IMR-90 (cell line): ENCODE measurements at regions not wholly inside any gene's neighbourhood (a gene's known extent, or its start where the extent isn't known, plus 50 kb on each side); places are given as distances from the start of the nearest gene placed in this dataset.

Source experiments
- ATAC-seq: fragments of 200-7000 bp; cut with Tn5 transposase; 2 replicates; pipeline ENCODE4 v1.9.1; 2020; ENCODE audit warnings: low read depth, mild to moderate bottlenecking, moderate library complexity
- BruUV-seq: library from RNA; stranded (reverse); fragments of 400-500 nt; replicated peaks from 2 replicates; lab custom pipeline; 2021; lab: Mats Ljungman, UMichigan
- CTCF ChIA-PET: fragments of 300-600 bp; formaldehyde crosslinking; extraction: SDS; loops from one replicate; lab custom pipeline; 2021; ENCODE audit warnings: antibody characterized with exemption; lab: Yijun Ruan, JAX
- POLR2A ChIA-PET: fragments of 300-600 bp; sonication (Branson Sonifier 250); formaldehyde crosslinking; loops from one replicate; lab custom pipeline; 2022; ENCODE audit warnings: antibody characterized with exemption; ENCODE audit not compliant: unreplicated experiment; lab: Charles Lee
- DNase-seq: peaks from one replicate; pipeline ENCODE4 v3.0.0; 2013
- H2AFZ ChIP-seq: replicated peaks from 2 replicates; pipeline ENCODE3; 2013; ENCODE audit warnings: low read length, mild to moderate bottlenecking; ENCODE audit not compliant: poor library complexity
- H2AK5ac ChIP-seq: 2 replicates; pipeline ENCODE4 v1.6.1; 2013; ENCODE audit warnings: low read depth, low read length, inconsistent platforms
- H2AK9ac ChIP-seq: replicated peaks from 2 replicates; pipeline ENCODE3; 2013; ENCODE audit warnings: mild to moderate bottlenecking, low read depth, low read length, moderate library complexity; ENCODE audit not compliant: poor library complexity
- H2BK120ac ChIP-seq: 2 replicates; pipeline ENCODE4 v1.6.1; 2013; ENCODE audit warnings: low read depth, low read length, inconsistent platforms
- H2BK15ac ChIP-seq: 3 replicates; pipeline ENCODE4 v1.6.1; 2013; ENCODE audit warnings: low read depth, low read length, inconsistent platforms
- H2BK20ac ChIP-seq: 2 replicates; pipeline ENCODE4 v1.6.1; 2013; ENCODE audit warnings: low read depth, mild to moderate bottlenecking, inconsistent platforms, low read length, moderate library complexity
- H2BK5ac ChIP-seq: 2 replicates; pipeline ENCODE4 v1.6.1; 2013; ENCODE audit warnings: mild to moderate bottlenecking, low read depth, low read length, inconsistent platforms; ENCODE audit not compliant: poor library complexity, severe bottlenecking
- H3K14ac ChIP-seq: replicated peaks from 2 replicates; pipeline ENCODE4 v1.6.1; 2013; ENCODE audit warnings: low read depth, low read length, inconsistent platforms
- H3K18ac ChIP-seq: 2 replicates; pipeline ENCODE4 v1.6.1; 2013; ENCODE audit warnings: low read depth, low read length, control low read depth
- H3K23ac ChIP-seq: 2 replicates; pipeline ENCODE4 v1.6.1; 2013; ENCODE audit warnings: low read depth, low read length, inconsistent platforms
- H3K27ac ChIP-seq: 2 replicates; pipeline ENCODE4 v1.5.1; 2013; ENCODE audit warnings: mild to moderate bottlenecking, control low read depth, low read length; ENCODE audit not compliant: insufficient read depth
- H3K27me3 ChIP-seq: 2 replicates; pipeline ENCODE4 v1.6.1; 2013; ENCODE audit warnings: low read length; ENCODE audit not compliant: control insufficient read depth, insufficient read depth
- H3K36me3 ChIP-seq: 2 replicates; pipeline ENCODE4 v1.6.1; 2013; ENCODE audit warnings: low read length, mixed read lengths; ENCODE audit not compliant: control insufficient read depth, insufficient read depth
- H3K4ac ChIP-seq: 2 replicates; pipeline ENCODE4 v1.6.1; 2013; ENCODE audit warnings: low read depth, low read length, inconsistent platforms
- H3K4me1 ChIP-seq: 2 replicates; pipeline ENCODE4 v1.6.1; 2013; ENCODE audit warnings: low read length, mixed read lengths; ENCODE audit not compliant: control insufficient read depth, insufficient read depth
- H3K4me2 ChIP-seq: 2 replicates; pipeline ENCODE4 v1.6.1; 2013; ENCODE audit warnings: low read depth, mild to moderate bottlenecking, control low read depth, low read length, moderate library complexity
- H3K4me3 ChIP-seq: 2 replicates; pipeline ENCODE4 v1.5.1; 2013; ENCODE audit warnings: low read depth, mild to moderate bottlenecking, control low read depth, low read length, moderate library complexity; ENCODE audit not compliant: insufficient read depth
- H3K56ac ChIP-seq: 2 replicates; pipeline ENCODE4 v1.6.1; 2013; ENCODE audit warnings: low read length, inconsistent platforms; ENCODE audit not compliant: insufficient read depth; ENCODE audit errors: extremely low read depth
- H3K79me1 ChIP-seq, 2 experiments: 2 replicates each; pipeline ENCODE4 v1.6.1; 2013; ENCODE audit warnings: low read length in 2 of 2, inconsistent platforms in 1 of 2, low read depth in 1 of 2
- H3K9ac ChIP-seq: 2 replicates; pipeline ENCODE4 v1.6.1; 2013; ENCODE audit warnings: low read depth, low read length, control low read depth
- H3K9me1 ChIP-seq: 2 replicates; pipeline ENCODE4 v1.6.1; 2013; ENCODE audit warnings: low read length, inconsistent platforms; ENCODE audit not compliant: insufficient read depth
- H3K9me3 ChIP-seq: 2 replicates; pipeline ENCODE4 v1.6.1; 2013; ENCODE audit warnings: low read length; ENCODE audit not compliant: control insufficient read depth, insufficient read depth
- H4K20me1 ChIP-seq: 2 replicates; pipeline ENCODE4 v1.6.1; 2013; ENCODE audit warnings: low read length, inconsistent platforms; ENCODE audit not compliant: insufficient read depth
- H4K5ac ChIP-seq: 2 replicates; pipeline ENCODE4 v1.6.1; 2013; ENCODE audit warnings: mild to moderate bottlenecking, low read depth, low read length, control low read depth
- H4K8ac ChIP-seq, 2 experiments: 2 replicates each; pipeline ENCODE4 v1.6.1; 2013; ENCODE audit warnings: low read depth in 2 of 2, low read length in 2 of 2, control low read depth in 1 of 2, inconsistent platforms in 1 of 2
- H4K91ac ChIP-seq: 2 replicates; pipeline ENCODE4 v1.6.1; 2013; ENCODE audit warnings: low read depth, low read length, inconsistent platforms; ENCODE audit not compliant: insufficient read depth
- BHLHE40 ChIP-seq: fragments of 150-350 bp; IDR thresholded peaks from 2 replicates; pipeline ENCODE4 v1.6.1; 2016; ENCODE audit warnings: mild to moderate bottlenecking, low read depth, low read length
- CEBPB ChIP-seq: IDR thresholded peaks from 2 replicates; pipeline ENCODE4 v1.6.1; 2012; ENCODE audit warnings: low read depth, low read length, improper control_type of control experiment
- CHD1 ChIP-seq: IDR thresholded peaks from 2 replicates; pipeline ENCODE4 v1.6.1; 2012; ENCODE audit warnings: low read depth, low read length, improper control_type of control experiment
- CTCF ChIP-seq: conservative IDR thresholded peaks from 2 replicates; pipeline ENCODE4 v1.5.1; 2012; ENCODE audit warnings: mild to moderate bottlenecking, low read depth, low read length, improper control_type of control experiment
- ELK1 ChIP-seq: fragments of 150-350 bp; IDR thresholded peaks from 2 replicates; pipeline ENCODE4 v1.6.1; 2016; ENCODE audit warnings: low read depth, mild to moderate bottlenecking, low read length, moderate library complexity, borderline replicate concordance
- FOS ChIP-seq: fragments of 150-350 bp; IDR thresholded peaks from 2 replicates; pipeline ENCODE4 v1.6.1; 2016; ENCODE audit warnings: low read depth, low read length
- MAFK ChIP-seq: IDR thresholded peaks from 2 replicates; pipeline ENCODE4 v1.6.1; 2012; ENCODE audit warnings: low read depth, low read length, improper control_type of control experiment
- MAZ ChIP-seq: IDR thresholded peaks from 2 replicates; pipeline ENCODE4 v1.6.1; 2012; ENCODE audit warnings: low read depth, mild to moderate bottlenecking, low read length, improper control_type of control experiment, moderate library complexity, borderline replicate concordance
- MXI1 ChIP-seq: IDR thresholded peaks from 2 replicates; pipeline ENCODE4 v1.6.1; 2012; ENCODE audit warnings: low read depth, mild to moderate bottlenecking, low read length, moderate library complexity, borderline replicate concordance
- NFE2L2 ChIP-seq: fragments of 150-350 bp; IDR thresholded peaks from 2 replicates; pipeline ENCODE4 v1.6.1; 2016; ENCODE audit warnings: low read depth, mild to moderate bottlenecking, low read length
- POLR2A ChIP-seq: IDR thresholded peaks from 2 replicates; pipeline ENCODE4 v1.6.1; 2012; ENCODE audit warnings: mild to moderate bottlenecking, low read depth, low read length
- RAD21 ChIP-seq: IDR thresholded peaks from 2 replicates; pipeline ENCODE4 v1.6.1; 2012; ENCODE audit warnings: low read length, improper control_type of control experiment
- RCOR1 ChIP-seq: IDR thresholded peaks from 2 replicates; pipeline ENCODE4 v1.6.1; 2012; ENCODE audit warnings: mild to moderate bottlenecking, low read length, improper control_type of control experiment; ENCODE audit not compliant: insufficient replicate concordance
- RFX5 ChIP-seq: IDR thresholded peaks from 2 replicates; pipeline ENCODE4 v1.8.0; 2012; ENCODE audit warnings: low read depth, mild to moderate bottlenecking, low read length, moderate library complexity
- SMC3 ChIP-seq: fragments of 150-350 bp; IDR thresholded peaks from 2 replicates; pipeline ENCODE4 v1.6.1; 2016; ENCODE audit warnings: low read depth, mild to moderate bottlenecking, antibody characterized with exemption, low read length, moderate library complexity
- WGBS, 2 experiments: methylation state at CpG; one replicate each; pipeline versions ENCODE4 v1.1.5 to v1.1.7; 2013; ENCODE audit warnings: missing lambda C conversion rate in 2 of 2; ENCODE audit not compliant: insufficient read length in 1 of 2; ENCODE audit errors: extremely low coverage in 2 of 2; 5-methylcytosine and 5-hydroxymethylcytosine counted together
- dilution Hi-C: fragments of 300-500 bp; cut with HindIII; formaldehyde crosslinking; loops from one replicate; pipeline ENCODE4 v1.14.3; 2018; ENCODE audit warnings: low sequenced_read_pairs; ENCODE audit not compliant: unreplicated experiment
- in situ Hi-C: fragments of 300-500 bp; cut with MboI; formaldehyde crosslinking; loops from 3 replicates; pipeline ENCODE4 v1.14.3; 2019; ENCODE audit warnings: low sequenced_read_pairs, inconsistent platforms, mixed read lengths
- intact Hi-C: fragments of 100-400 bp; cut with micrococcal nuclease; formaldehyde crosslinking; loops from 2 replicates; pipeline ENCODE4 v1.10.0; 2022
- TF ChIP-seq, protein P1 (sequence below): fragments of 150-350 bp; IDR thresholded peaks from 2 replicates; pipeline ENCODE4 v1.6.1; 2017; ENCODE audit warnings: mild to moderate bottlenecking, antibody characterized with exemption, low read length, low read depth

- no peak overlapping the region for H2BK15ac ChIP-seq
- H3K23ac ChIP-seq, result no peak overlapping the region
- dilution Hi-C loops, result no loop called here
- no peak overlapping the region for H3K18ac ChIP-seq
- POLR2A ChIA-PET, result no interaction called here
- H3K27ac ChIP-seq, result no peak overlapping the region
- H3K4me1 ChIP-seq, result no peaks in the 10 kb centered on the region
- no peaks in the 10 kb centered on the region for H4K20me1 ChIP-seq
- H4K91ac ChIP-seq, result no peak overlapping the region
- no peak overlapping the region for H2BK120ac ChIP-seq
- no peak overlapping the region for H2AK9ac ChIP-seq
- no peak overlapping the region for H3K14ac ChIP-seq
- no peak overlapping the region for H3K4me2 ChIP-seq
- TF ChIP-seq RAD21 (no peak), NFE2L2 (no peak), MAFK (no peak), RCOR1 (no peak), FOS (no peak), CHD1 (no peak), CTCF (no peak), MAZ (no peak), BHLHE40 (no peak), RFX5 (no peak), ELK1 (no peak), POLR2A (no peak), CEBPB (no peak), SMC3 (no peak), MXI1 (no peak)
- TF ChIP-seq, protein P1, sequence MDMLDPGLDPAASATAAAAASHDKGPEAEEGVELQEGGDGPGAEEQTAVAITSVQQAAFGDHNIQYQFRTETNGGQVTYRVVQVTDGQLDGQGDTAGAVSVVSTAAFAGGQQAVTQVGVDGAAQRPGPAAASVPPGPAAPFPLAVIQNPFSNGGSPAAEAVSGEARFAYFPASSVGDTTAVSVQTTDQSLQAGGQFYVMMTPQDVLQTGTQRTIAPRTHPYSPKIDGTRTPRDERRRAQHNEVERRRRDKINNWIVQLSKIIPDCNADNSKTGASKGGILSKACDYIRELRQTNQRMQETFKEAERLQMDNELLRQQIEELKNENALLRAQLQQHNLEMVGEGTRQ, result no peak
- H2AFZ ChIP-seq, result no peak overlapping the region
- peaks cover 47% of the 10 kb centered on the region for H3K9me3 ChIP-seq
- H2AK5ac ChIP-seq, result no peak overlapping the region
- WGBS, 2 experiments, result 64% methylated on average over 3 of the region's 7 CpGs; no CpG with 5 or more reads in 1 of the 2 experiments
- no peak overlapping the region for H2BK20ac ChIP-seq
- intact Hi-C loops, result no loop called here
- H3K56ac ChIP-seq, result no peak overlapping the region
- in situ Hi-C loops, result no loop called here
- no peak overlapping the region for H3K4ac ChIP-seq
- no peak for DNase-seq
- H4K8ac ChIP-seq, result no peak overlapping the region
- no peak overlapping the region for H2BK5ac ChIP-seq
- no peak overlapping the region for H4K5ac ChIP-seq
- CTCF ChIA-PET, result no interaction called here
- no peaks in the 10 kb centered on the region for H3K9me1 ChIP-seq
- no peaks in the 10 kb centered on the region for H3K27me3 ChIP-seq
- no peaks in the 10 kb centered on the region for H3K36me3 ChIP-seq
- no peak overlapping the region for H3K9ac ChIP-seq
- no peak for ATAC-seq
- BruUV-seq, result no TSS peak
- H3K4me3 ChIP-seq, result no peak overlapping the region
- no peaks in the 10 kb centered on the region for H3K79me1 ChIP-seq
These were observed 845.9 kb upstream of the SALL3 start for GRCh38 chr18:78133729-78134128.
